Stimulated activated CD4-positive, alpha-beta T cell treated with anti-CD3 and anti-CD28 coated beads, Interleukin-12 subunit alpha, Interleukin-12 subunit beta, amount 100 ng/mL, for 48 hours (primary cell): ENCODE measurements at regions not wholly inside any gene's neighbourhood (a gene's known extent, or its start where the extent isn't known, plus 50 kb on each side); places are given as distances from the start of the nearest gene placed in this dataset.
"Not testable (repeated sequence)": the region's sequence is repeated elsewhere in the genome, so short reads cannot be mapped to it uniquely, and the experiment has no call there.

ENCODE experiments used
- DNase-seq, 3 donors: peaks; one replicate each; pipeline ENCODE4 v3.0.0-alpha.2; 2020; ENCODE audit warnings: low read depth in 2 of 3, low spot score in 1 of 3

DNA sequence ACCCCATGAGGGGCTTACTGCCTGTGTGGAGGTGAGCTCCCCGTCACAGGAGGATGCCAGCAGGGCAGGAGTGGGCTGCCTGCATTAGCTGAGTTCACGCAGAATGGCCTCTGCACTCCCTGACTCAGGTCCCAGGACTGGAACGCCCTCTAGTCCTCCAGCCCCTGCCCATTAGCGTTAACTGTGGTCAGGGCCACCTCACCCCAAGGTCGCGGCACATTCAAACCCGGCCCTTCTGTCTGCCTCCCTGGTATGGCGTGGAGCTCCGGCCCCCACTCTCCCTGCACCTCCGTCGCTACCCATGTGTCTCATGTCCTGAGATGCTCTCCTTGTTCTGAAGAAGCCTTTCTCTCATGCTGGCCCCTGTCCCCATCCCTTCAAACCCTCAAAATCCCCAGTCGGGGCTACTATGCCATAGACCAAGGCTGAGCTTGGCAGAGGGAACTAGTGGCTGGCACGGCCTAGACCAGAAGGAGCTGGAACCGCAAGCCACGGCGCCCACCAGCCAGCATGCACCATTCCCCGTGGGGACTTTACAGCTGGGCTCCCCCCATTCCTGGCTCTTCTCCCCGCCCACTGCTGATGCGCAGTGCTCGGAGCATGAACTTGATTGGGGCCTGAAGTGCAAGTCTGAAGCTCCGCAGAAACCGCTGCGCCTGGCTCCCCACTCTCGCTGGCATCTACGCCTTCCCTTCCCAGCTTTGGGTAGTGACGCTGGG lies 79.5 kb upstream of the RTL6 start:
- no peak for DNase-seq

DNA sequence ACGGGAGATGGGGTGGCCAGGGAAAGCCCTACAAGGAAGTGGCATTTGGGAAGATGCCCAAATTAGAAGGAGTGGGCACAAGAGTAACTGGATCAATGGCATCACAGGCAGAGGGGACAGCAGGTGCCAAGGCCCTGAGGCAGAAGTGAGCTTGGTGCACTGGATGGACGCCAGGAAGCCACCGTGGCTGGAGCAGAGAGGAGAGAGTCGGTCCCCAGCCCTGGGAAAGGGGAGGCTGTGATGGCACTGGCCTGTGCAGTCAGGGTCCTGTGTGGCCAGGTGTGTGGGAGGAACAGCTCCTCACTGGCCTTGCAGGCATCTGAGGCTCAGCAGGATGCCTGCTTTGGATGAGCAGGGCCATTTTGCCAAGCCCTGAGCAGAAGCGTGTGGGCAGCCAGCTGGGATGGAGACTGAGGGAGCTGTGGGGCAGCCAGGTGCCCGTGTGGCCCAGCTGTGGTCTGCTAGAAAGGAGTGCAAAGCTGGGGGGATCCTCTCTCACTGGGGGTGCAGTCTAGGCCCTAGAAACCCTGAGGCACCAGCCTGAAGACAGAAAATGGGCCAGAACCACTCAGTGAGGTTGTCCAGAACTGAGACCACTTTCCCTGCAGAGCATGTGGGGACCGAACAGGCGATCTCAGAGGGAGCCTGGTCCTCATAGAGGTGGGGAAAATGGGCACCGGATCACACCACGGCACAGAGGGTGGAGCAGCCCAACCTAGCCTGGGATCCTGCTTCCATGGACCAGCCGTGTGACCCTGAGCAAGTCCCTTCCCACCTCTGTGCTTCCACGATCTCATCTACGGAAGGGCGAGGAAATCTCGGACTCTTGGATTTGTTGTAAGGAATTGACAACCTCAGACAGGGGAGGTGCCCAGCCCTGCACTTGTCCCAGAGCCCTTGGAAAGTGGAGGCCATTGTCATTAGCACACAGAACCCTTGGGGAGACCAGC lies 78.6 kb upstream of the RTL6 start:
- DNase-seq = no peak

DNA sequence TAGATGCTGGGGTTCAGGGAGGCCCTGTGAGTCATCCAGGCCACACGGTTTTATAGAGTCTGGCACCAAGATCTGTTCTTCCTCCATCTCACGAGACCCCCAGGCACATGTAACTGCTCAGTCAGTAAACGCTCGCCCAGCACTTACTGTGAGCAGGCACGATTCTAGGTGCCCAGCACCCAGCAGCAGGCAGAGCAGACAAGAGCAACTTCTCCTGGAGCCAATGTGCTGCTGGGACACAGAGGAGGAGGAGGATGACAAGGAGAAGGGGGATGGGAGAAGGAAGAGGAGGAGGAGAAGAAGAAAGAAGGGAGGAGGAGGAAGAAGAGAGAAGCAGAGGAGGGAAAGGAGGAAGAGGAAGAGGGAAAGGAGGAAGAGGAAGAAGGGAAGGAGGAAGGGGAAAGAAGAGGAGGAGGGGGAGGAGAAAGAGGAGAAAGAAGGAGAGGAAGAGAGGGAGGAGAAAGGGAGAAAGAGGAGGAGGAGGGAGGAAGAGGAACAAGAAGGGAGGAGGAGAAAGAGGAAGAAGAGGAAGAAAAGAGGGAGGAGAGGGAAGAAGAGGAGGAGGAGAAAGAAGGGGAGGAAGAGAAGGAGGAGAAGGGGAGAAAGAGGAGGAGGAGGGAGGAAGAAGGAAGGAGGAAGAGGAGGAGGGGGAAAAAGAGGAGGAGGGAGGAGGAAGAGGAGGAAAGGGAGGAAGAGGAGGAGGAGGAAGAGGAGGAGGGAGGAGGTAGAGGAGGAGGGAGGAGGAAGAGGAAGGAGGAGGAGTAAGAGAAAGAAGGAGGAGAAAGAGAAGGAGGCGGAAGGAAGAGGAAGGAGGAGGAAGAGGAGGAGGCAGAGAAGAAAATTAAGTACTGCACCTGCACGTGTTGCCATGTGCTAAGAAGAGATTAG lies 77.6 kb upstream of the RTL6 start:
- no peak for DNase-seq

DNA sequence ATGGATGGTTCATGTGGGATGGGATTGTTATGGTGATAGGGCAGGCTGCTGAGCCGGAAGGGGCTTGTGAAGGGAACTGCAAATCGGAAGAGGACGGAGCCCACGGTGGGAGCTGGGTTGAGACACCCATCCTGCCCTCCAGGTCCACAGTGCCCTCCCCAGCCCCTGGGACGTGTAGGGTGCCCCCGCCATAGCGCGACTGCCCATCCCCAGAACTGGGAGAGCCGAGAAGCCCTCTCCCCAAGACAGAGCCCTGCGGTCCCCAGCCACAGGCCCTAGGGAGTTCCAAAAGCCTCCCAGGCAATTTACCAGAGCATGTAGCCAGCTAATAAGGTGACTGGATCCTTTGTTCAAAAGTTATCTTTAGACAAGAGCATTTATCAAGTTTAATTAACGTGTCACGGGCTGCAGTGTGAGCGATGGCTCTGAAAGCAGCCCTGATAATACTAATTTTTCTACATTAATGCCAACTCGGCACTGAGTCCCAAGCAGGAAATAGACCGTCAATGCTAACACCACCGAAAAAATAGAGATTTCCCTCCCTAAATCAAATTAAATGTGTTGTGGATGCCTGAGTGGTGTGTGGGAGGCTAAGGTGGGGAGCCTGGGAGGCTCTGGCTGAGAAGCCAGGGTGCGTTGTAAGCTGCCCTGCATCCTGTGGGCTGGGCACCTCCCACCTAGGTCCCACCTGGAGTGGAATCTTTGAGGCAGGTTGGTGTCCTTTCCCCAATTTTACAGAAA lies 76.8 kb upstream of the RTL6 start:
- DNase-seq = no peak

DNA sequence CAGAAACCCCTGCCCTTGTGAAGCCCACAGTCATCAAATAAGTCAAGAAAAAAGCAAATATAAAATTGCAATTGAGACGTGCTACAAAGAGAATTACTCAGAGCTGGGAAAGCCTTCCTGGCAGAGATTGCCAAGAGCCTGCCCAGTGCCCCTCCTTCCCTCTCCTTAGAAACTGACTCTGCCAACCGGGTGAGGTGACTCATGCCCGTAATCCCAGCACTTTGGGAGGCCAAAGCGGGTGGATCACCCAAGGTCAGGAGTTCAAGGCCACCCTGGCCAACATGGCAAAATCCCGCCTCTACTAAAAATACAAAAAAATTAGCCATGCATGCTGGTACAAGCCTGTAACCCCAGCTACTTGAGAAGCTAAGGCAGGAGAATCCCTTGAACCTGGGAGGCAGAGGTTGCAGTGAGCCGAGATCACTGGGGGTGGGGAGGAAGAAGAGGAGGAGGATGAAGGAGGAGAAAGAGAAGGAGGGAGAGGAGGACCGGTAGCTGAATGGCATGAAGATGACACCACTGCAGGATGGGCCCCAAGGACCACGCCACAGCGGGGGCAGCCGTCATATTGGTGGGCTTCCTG lies 76.1 kb upstream of the RTL6 start:
- DNase-seq = no peak

DNA sequence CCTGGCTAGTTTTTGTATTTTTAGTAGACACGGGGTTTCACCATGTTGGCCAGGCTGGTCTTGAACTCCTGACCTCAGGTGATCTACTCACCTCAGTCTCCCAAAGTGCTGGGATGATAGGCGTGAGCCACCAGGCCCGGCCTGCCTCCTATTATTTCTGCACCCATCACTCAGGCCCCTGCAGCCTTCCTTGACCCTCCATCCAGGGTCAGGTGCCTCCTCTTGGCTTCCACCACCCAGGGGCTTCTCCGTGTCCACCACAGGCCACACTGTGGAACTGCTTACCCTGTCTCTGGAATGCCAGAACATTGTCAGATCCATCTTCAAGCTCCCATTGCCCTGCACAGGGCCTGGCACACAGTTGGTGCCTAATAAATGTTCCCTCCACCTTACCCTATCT lies 75.4 kb upstream of the RTL6 start:
- no peak for DNase-seq

DNA sequence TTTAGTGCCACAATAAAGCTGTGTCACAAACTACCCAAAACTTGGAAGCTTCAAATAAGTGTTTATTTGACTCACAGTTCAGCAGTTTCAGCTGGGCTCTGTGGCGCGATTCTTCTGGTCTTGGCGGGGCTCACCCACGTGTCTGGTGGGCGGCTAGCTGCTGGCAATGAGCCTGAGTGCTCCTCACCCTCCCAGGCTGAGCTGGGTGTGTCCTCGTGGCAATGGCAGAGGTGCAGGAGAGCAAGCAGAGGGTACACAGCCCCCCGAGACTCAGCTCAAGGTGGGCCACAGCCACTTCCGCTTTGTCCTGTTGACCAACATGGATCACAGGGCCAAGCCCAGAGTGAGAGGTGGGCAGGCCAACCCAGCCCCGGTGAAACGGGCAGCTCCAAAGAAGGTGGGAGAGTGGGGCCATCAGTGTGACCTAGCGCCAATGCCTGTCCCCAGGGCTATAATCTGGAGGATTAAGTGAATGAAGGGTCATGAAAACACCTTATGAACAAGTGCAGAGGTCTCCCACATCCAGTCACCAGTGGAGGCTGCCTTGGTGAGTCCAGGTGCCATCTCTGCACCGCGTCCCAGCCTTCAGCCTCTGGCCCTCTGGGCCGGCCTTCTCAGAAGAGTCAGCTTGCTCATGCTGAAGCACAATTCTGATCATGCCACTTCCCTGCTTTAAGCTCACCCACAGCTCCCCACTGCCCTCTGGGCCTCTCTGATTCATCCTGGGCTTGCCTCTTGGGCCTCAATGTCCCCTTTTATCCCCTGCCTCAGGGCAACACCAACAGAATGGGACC lies 74.6 kb upstream of the RTL6 start:
- no peak for DNase-seq

DNA sequence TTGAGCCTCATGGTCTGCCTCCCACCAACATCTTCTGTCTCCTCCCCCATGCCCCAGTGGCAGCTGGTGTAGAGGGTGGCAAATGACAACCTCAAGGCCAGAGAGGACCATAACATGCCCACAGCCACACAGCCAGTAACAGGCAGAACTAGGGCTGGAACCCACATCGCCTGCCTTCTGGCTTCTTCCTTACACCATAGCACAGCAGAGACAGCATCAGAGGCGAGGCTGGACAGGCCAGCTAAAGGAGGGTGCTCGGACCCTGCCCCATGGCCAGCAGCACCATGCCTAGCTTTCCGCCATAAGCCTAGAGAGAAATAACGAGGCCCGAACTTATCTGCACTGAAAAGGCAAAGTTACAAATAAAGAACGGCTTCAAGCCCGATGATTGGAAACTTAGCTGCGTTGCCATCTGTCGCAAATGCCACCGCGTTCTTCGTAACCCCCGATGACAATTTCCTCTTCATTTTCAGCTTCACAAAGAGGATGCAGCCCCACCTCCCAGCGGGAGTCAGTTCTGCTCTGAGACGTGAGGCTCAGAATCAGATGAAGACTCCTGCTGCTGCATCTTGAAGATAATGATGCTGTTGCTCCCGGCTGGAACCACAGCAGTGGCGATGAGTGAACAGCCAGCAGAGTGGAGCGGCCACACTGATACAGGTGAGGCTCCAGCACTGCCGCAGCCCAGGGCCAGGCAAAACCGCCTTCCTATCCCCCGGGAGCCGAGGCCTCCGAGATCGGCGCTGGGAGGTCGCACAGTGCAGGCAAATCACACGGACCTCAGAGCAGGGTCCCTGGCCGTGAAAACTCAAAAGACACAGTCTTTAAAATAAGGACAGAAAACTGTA lies 73.8 kb upstream of the RTL6 start:
- no peak for DNase-seq

DNA sequence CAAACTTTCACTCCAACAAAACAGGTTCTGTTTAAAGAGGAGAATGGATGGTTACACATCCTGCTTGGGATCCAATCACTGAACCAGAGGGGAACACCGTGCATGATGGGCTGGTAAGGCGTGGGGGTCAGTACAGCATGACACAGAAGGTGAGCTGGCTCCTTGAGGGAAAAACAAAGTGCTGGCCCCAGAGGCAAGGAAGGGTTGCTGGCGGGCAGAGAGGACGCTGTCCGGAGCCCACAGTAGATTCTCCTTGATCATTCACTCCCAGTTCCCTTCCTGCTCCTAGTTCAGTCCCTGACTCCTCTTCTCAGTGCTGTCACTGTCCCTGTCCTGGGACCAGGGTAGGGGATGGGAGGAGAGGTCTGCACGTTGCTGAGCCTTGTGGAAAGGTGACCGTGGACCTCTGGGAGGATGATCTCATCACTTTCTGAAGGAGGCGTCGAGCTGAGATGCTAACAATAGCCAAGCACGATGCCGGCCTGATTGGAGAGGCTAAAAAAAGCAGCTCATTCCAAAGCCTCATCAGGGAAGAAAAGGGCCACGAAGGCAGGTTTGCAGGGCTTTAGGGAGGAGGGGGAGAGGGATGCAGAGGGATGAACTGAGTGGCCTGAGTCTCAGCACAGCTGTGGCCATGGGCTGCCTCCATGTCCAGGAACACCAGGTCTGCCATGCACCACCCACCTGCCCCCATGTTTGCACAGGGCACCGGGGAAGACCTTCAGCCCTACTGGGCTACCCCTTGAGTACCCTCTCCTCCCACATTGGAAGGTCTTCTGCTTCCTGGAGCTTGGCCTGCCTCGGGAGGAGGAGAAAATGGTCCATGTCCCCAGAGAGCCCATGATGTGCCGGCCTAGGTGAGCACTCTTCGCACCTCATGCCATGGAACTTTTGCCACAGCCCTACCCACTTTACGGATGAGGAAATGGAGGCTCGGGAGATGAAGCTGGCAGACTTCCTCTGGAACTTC lies 72.7 kb upstream of the RTL6 start:
- DNase-seq = no peak

DNA sequence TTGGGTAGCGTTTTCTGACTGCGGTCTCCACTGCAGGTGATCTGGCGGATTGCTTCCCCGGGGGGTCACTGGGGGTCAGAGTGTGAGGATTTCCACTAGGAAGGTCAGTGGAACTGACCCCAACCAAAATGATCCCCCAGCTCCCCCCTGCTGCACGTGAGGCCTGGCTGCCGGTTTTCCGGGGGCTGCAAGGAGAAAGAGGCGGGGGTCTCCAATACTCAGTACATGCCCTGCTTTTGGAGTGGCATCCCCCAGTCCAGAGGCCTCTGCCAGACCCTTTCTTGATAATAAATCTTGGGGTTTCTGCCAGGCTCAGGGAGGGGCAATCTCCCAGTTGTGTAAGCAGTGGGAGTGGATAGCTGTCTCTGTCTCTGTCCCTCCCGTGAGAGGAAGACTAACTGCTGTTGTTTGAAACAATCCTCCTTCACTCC lies 71.5 kb upstream of the RTL6 start:
- DNase-seq = no peak

DNA sequence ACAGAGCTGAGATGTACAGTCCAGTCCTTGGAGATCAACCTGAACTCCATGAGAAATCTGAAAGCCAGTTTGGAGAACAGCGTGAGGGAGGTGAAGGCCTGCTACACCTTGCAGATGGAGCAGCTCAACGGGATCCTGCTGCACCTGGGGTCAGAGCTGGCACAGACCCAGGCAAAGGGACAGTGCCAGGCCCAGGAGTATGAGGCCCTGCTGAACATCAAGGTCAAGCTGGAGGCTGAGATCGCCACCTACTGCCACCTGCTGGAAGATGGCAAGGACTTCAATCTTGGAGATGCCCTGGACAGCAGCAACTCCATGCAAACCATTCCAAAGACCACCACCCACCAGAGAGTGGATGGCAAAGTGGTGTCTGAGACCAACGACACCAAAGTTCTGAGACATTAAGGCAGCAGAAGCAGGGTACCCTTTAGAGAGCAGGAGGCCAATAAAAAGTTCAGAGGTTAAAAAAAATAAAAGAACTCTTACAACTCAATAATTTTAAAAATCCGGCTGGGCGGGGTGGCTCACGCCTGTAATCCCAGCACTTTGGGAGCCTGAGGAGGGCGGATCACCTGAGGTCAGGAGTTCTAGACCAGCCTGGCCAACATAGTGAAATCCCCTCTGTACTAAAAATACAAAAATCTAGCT lies 69.9 kb upstream of the RTL6 start:
- peak; percentile 13 to 45 (median 32) for DNase-seq

DNA sequence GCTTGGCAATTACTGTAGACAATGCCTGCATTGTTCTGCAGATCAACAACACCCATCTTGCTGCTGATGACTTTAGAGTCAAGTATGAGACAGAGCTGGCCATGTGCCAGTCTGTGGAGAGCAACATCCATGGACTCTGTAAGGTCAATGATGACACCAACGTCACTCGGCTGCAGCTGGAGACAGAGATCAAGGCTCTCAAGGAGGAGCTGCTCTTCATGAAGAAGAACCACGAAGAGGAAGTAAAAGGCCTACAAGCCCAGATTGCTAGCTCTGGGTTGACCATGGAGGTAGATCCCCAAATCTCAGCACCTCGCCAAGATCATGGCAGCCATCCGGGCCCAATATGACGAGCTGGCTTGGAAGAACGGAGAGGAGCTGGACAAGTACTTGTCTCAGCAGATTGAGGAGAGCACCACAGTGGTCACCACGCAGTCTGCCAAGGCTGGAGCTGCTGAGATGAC lies 69.4 kb upstream of the RTL6 start:
- DNase-seq = not testable (repeated sequence)

DNA sequence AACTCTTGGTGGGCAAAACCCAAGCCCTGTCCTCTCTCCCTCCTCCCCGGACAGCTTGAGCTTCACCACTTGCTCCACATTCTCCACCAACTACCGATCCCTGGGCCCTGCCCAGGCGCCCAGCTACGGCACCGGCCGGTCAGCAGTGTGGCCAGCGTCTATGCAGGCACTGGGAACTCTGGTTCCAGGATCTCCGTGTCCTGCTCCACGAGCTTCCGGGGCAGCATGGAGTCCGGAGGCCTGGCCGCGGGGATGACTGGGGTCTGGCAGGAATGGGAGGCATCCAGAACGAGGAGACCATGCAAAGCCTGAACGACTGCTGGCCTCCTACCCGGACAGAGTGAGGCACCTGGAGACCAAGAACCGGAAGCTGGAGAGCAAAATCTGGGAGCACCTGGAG lies 68.9 kb upstream of the RTL6 start:
- no peak for DNase-seq

DNA sequence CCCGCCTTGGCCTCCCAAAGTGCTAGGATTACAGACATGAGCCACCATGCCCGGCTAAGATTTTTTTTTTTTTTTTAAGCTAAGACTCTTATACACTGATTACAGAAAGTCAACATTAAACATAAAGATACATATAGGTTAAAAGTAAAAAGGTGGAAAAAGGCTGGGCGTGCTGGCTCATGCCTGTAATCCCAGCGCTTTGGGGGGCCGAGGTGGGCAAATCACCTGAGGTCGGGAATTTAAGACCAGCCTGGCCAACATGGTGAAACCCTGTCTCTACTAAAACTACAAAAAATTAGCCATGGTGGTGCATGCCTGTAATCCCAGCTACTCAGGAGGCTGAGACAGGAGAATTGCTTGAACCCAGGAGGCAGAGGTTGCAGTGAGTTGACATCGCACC lies 64.6 kb upstream of the RTL6 start:
- not testable (repeated sequence) for DNase-seq

DNA sequence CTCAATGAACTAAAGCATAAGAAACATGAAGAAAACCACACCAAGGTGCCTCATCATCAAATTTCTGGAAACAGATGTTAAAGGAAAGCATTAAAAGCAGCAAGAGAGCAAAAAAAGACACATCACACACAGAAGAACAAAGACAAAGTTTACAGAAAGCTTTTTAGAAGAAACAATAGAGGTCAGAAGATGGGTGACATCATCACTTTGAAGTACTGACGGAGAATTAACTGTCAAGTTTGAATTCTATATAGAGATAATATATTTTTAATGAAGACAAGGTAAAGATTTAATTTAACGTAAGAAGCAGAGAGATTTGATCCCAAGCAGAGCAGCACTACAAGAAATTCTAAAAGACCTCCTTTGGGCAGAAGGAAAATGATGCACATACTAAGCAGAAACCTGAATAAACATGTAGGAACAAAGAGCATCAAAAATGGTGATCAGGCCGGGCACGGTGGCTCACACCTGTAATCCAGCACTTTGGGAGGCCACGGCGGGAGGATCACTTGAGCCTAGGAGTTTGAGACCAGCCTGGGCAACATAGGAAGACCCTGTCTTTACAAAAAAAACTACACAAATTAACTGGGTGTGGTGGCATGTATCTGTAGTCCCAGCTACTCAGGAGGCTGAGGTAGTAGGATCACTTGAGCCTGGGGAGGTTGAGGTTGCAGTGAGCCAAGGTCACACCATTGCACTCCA lies 63.3 kb upstream of the RTL6 start:
- no peak for DNase-seq

DNA sequence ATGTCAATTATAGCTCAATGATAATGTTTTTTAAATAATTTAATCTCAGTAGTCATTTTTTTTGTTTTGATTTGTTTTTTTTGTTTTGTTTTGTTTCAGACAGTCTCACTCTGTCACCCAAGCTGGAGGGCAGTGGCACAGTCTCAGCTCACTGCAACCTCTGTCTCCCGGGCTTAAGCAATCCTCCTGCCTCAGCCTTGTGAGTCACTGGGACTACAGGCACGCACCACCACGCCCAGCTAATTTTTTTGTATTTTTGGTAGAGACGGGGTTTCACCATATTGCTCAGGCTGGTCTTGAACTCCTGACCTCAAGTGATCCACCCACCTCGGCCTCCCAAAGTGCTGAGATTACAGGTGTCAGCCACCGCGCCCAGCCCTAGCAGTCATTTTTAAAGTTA lies 60.6 kb upstream of the RTL6 start:
- not testable (repeated sequence) for DNase-seq
